Gastroesophageal sphincter (tissue), 3 donors: ENCODE measurements at regions not wholly inside any gene's neighbourhood (a gene's known extent, or its start where the extent isn't known, plus 50 kb on each side); places are given as distances from the start of the nearest gene placed in this dataset.

ENCODE experiments used
- CTCF ChIP-seq, 4 experiments: fragments of 200-600 bp in 2 of 4; fragments of 450-650 bp in 2 of 4; sonication (generic) in 1 of 4; IDR thresholded peaks; one replicate each; pipeline ENCODE4 v1.5.1; 2017 to 2019; ENCODE audit warnings: antibody characterized with exemption in 4 of 4, mild to moderate bottlenecking in 2 of 4, moderate library complexity in 2 of 4
- POLR2A ChIP-seq, 2 donors: fragments of 450-650 bp; IDR thresholded peaks; one replicate each; pipeline ENCODE4 v1.6.1; 2017; ENCODE audit warnings: antibody characterized with exemption in 2 of 2, mild to moderate bottlenecking in 2 of 2, moderate library complexity in 1 of 2
- POLR2AphosphoS5 ChIP-seq: sonication (generic); formaldehyde crosslinking; IDR thresholded peaks from one replicate; pipeline ENCODE4 v1.6.1; 2017; ENCODE audit warnings: antibody characterized with exemption

GRCh38 chr20:60803335-60804055 is 448.6 kb upstream of the CDH4 start:
- TF ChIP-seq POLR2A (IDR thresholded peaks at IDR 0.05) (no peak), POLR2AphosphoS5 (no peak), CTCF (IDR thresholded peaks at IDR 0.05) (no peak)
